ENCODE measurements at regions not wholly inside any gene's neighbourhood (a gene's known extent, or its start where the extent isn't known, plus 50 kb on each side); places are given as distances from the start of the nearest gene placed in this dataset.

DNA sequence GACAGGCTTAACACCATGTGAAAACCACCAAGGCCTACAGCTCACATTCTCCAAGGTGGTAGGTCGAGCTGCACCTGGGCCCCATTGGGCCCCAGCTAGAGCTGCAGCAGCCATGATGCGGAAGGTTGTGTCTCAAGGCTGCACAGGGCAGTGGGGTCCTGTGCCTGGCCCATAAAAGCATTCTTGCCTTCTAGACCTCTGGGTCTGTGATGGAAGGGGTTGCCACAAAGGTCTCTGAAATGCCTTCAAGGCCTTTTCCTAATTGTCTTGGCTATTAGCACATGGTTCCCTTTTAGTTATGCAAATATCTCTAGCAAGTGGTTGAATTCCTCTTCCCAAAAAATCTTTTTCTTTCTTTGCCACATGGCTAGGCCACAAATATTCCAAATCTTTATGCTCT is 52.5 kb upstream of the C11orf58 start:
- no peak for DNase-seq

GRCh38 chr11:16678466-16679116 is 59.9 kb upstream of the C11orf58 start:
- no peak for DNase-seq

DNA sequence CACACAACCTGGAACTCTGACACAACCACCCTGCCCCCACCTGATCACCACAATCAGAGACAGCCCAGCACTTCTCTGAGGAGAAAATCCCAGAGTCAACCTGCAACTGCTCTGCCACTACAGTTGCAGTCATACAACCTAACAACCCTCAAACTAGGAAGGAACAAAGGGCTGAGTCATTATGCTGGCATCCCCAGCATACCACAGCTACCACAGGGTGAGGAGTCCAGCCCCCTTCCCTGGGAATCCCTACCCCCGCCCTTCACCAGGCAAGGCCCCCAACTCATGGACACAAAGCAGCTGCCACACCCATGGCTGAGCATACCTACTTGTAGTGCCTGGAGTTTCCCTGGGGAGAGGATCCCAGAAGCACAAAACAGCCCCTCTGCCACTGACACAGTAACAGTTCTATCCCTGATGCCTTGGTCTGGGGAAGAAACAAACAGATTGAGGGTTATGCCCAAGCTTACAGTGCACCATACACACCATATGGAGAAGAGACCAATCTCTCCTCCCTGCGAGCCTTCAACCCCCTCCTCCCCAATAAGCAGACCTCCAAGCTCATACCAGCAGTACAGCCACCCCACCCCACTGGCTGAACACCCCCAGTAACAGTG is 68.5 kb upstream of the C11orf58 start:
- DNase-seq = peak; percentile 45

DNA sequence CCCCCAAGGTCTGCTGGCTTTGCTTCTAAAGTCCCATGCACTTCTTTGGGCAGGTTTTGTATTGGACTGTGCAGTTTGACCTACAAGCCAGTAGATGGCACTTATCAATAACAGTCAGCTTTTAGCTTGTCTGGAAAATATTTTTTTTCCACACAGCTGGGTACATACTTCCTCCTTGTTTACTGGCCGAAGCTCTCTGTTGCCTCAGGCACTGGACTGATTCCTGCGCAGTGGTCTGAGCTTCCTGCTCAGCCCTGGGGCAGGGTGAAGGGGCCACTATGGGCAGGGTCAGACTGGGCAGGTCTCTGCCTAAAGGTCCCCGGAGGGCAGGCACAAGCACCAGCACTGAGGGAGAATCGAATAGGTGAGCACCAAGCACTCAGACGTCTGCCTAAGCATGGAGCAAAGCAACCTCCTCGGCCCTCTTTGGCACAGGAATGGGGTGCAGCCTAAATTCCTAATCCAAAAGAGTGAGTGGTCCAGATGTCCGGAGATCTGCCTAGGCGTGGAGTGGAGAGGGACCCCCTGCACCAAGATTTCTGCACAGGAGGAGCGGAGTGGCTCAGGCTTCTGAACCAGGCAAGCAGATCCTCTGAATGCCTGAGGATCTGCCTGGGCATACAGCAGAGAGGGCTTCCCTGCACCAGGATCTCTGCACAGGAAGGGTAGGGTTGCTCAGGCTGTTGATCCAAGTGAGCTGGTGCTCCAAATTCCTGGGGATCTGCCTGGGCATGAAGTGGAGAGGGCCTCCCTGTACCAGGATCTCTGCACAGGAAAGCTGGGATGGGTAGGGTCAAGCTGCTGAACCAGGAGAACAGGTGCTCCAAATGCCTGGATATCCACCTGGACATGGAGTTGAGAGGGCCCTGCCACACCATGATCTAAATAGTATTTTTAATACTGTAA is 105.9 kb upstream of the C11orf58 start:
- DNase-seq = no peak

- no peak for DNase-seq
Observed at GRCh38 chr11:16630651-16631050, 107.8 kb upstream of the C11orf58 start.

DNA sequence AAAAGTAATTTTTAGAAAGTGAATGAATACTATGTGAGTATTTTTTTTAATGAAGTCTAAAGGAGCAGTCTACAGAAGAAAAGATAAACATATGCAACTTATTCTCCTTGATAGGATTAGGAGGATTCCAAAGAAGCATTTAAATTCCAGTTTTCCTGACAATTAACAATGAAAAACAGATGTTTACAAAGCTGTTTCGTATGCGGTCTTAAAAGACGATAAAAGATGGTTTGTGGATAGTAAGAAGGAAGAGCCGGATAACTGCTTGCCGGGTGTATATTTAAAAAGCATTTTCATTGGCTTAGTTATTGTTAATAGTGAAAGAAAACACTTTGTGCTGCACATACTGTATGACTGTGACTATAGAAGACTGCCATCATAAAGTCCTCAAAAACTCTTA is 120.0 kb upstream of the C11orf58 start:
- no peak for DNase-seq

GRCh38 chr11:16615480-16615879 is 123.0 kb upstream of the C11orf58 start:
- no peak for DNase-seq

DNA sequence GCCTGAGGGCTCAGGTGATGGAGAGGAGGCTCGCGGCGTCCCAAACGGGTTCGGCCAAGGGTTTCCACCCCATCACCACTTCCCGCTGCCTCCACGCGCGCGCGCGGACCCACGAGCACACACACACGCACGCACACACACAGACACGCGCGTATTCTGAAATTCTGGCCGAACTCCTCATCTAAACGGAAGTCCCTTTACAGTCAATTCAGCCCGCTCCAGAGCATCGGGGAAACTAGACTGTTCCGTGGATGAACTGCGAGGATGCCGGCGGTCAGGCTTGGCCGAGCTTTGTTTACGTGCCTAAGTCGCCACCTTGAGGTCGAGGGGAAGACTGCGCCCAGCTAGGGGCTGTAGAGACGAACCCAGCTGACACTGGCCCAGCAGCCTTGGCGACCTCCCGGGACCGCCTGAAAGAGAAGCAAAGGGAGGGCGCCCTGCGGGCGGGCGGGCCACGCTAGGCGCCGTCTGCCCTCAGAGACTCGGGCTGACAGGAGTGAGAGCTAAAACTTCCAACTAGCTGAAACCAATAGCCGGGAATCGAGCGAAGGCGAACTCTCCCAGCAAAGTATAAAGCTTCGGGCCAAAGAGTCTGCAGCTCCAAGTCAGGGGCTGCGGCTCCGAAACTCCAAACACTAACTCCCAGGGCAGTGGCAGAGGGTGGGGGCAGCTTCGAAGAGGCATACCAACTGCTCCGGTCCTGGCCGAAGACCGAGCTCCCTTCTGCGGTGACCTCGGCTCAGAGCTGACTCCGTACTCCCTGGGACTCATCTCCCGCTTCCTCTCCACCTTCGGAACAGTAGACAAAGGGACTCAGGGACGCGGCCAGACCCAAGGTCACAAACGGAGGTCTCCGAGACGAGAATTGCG is 124.7 kb upstream of the C11orf58 start:
- DNase-seq = peak; percentile 82

DNA sequence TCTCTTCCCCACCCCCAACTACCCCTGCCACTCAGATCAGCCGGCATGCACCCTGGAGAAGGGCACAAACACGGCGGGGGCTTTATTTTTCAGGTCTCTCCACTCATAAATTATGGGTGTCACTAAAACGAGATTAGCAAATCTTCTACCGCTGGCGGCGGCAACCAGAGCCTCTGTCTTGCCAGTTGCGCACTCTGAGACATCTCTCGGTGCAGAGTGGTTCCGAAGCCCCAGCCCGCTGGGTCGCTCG is 125.3 kb upstream of the C11orf58 start:
- DNase-seq = no peak

GRCh38 chr11:16612566-16613261 is 125.7 kb upstream of the C11orf58 start:
- peak; percentile 23 for DNase-seq

DNA sequence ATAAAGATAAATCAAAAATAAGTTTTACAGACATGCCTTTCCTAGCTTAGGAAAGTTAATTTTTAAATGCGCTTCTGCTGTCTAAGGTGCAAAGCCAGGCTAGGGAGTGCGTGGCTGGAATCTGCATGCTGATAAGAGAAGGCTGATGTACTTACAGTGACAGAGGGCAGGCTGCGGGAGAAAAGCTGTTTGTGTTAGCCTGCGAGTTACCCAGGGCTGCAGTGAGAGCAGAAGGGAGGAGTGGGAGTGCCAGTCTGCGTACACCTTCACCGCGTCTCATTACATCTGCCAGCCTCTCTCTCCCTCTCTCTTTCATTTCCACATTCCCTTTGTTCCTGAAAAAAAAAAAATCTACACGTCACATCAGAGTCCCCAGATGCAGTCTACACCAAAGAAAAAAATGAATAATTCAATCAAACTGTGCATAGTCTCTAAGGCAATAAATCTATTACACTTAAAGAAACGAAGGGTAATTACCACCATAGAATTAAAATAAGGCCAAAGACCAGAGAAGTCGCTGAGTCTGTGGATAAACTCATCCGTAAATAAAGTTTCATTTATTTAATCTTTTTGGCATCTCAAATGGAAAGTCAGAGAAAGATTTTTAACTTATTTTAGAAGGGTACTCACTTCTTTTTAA is 126.4 kb upstream of the C11orf58 start:
- DNase-seq = no peak

GRCh38 chr11:16611401-16611921 is 127.0 kb upstream of the C11orf58 start:
- DNase-seq = no peak

GRCh38 chr11:16610738-16611388 is 127.6 kb upstream of the C11orf58 start:
- DNase-seq = no peak

DNA sequence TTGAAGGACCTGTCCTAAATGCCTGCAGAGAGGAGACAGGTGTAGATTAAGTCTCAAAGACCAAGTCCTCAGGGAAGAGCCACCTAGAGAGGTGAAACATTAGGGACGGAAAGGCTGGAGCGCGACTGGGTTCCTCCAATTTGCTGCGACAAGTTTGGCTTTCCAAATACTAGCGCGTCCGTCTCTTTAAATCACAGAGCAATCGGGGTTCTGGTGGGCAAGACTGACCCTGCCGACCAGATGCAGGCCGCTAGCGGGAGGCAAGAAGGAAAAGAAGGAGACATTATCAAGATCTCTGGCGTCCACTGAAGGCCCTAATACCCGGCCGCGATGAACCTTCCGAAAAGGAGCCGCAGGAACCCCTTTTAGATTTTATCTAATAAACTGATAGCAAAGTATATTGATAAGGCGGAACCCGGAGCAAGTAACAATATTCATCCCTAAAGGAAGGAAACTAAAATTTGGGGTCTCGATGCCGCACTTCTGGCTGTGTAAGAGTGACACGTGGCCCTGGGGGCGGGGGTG is 128.2 kb upstream of the C11orf58 start:
- DNase-seq = no peak

GRCh38 chr11:16609769-16610168 is 128.7 kb upstream of the C11orf58 start:
- no peak for DNase-seq

GRCh38 chr11:16607675-16608644 is 130.5 kb upstream of the C11orf58 start:
- DNase-seq = peak; percentile 89

DNA sequence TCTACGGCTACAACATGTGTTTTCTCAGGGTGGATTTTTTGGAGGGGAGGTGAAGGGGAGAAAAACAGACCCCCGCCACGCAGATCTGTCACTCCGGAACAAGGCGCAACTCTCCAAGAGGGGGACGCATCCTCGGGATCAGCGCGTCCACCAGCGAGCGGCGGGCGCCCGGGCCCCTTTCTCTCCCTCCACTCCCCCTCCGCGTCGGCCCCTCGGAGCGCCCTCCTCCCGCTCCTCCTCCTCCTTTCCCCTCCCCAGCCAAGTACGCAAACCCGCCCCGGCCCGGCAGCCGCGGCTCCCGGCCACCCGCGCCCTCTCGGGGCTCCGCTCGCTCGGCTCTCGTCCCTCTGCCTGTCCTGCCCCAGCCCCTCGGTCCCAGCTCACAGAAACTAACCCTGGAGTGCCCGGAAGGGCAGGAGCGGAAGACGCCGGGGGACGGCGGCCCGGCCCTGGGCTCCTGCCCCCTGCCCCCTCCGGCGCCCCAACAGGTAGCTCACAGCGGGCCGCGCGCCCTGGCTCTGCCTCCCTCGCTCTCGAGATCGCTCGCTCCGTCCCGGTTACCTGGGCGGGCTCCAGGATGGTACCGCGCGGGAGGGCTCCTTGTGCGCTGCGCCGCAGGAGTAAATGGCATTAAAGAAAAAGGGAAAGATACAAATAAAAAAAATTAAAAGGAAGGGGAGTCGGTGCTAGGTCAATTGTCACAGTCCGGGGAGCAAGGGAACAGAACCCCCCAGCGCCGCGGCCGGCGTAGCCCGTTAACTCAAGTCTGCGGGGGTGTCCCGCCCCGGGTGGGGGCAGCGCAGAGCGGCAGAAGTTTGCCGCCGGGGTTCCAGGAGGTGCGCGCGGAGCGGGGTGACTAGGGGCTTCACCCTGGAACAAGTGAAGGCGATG is 131.4 kb upstream of the C11orf58 start:
- peak; percentile 54 for DNase-seq

All from fibroblast of skin of abdomen (primary cell).